K562 (cell line): ENCODE measurements at regions not wholly inside any gene's neighbourhood (a gene's known extent, or its start where the extent isn't known, plus 50 kb on each side); places are given as distances from the start of the nearest gene placed in this dataset.

Source experiments
- ATAC-seq: fragments of 200-7000 bp; cut with Tn5 transposase; 3 replicates; pipeline ENCODE4 v1.9.1; 2020; ENCODE audit warnings: moderate library complexity
- BruUV-seq: library from RNA; stranded (reverse); fragments of 400-500 nt; replicated peaks from 2 replicates; lab custom pipeline; 2021; lab: Mats Ljungman, UMichigan
- CTCF ChIA-PET: fragments of 300-600 bp; formaldehyde crosslinking; extraction: SDS; loops from one replicate; lab custom pipeline; 2021; ENCODE audit warnings: low intra/inter-chr PET ratio; lab: Yijun Ruan, JAX
- POLR2A ChIA-PET: fragments of 300-600, 350-650 bp; sonication (Branson Sonifier 250); formaldehyde crosslinking; extraction: SDS; loops from one replicate; lab custom pipeline; 2021; ENCODE audit warnings: antibody characterized with exemption, inconsistent platforms; lab: Yijun Ruan, JAX
- DNase-seq, 4 experiments: peaks; one replicate each; pipeline versions ENCODE4 v3.0.0 to v3.0.0-alpha.2; 2011 to 2018; ENCODE audit warnings: low spot score in 3 of 4, mixed read lengths in 3 of 4; ENCODE audit errors: extremely low read depth in 1 of 4
- FAIRE-seq: peaks from 2 replicates; lab custom pipeline; 2011; peaks lifted over from hg19 to GRCh38; lab: Jason Lieb, UNC
- H2AFZ ChIP-seq: 2 replicates; pipeline ENCODE4 v1.6.0; 2011; ENCODE audit warnings: low read depth, low read length, control low read depth, inconsistent platforms
- H3K27ac ChIP-seq: fragments of 200-600 bp; 3 replicates; pipeline ENCODE4 v1.8.0; 2011; ENCODE audit warnings: low read depth, mild to moderate bottlenecking, control low read depth, inconsistent platforms, low read length, moderate library complexity, mixed read lengths; ENCODE audit errors: extremely low read depth
- H3K27me3 ChIP-seq, 2 experiments: fragments of 300-600 bp in 1 of 2; 2 replicates in 1 of 2; 3 replicates in 1 of 2; pipeline versions ENCODE4 v1.6.0 to v1.8.0; 2011; ENCODE audit warnings: inconsistent platforms in 2 of 2, low read length in 2 of 2, mild to moderate bottlenecking in 1 of 2, mixed read lengths in 1 of 2, moderate library complexity in 1 of 2; ENCODE audit not compliant: control insufficient read depth in 2 of 2, insufficient read depth in 2 of 2
- H3K36me3 ChIP-seq: fragments of 300-600 bp; 3 replicates; pipeline ENCODE4 v1.8.0; 2011; ENCODE audit warnings: mild to moderate bottlenecking, low read length, inconsistent platforms; ENCODE audit not compliant: control insufficient read depth, insufficient read depth
- H3K4me1 ChIP-seq, 2 experiments: fragments of 200-600 bp in 1 of 2; replicated peaks in 1 of 2; 2 replicates in 1 of 2; 3 replicates in 1 of 2; pipeline versions ENCODE4 v1.5.1 to v1.8.0; 2011; ENCODE audit warnings: inconsistent platforms in 2 of 2, low read length in 2 of 2, mild to moderate bottlenecking in 1 of 2, mixed read lengths in 1 of 2, moderate library complexity in 1 of 2; ENCODE audit not compliant: control insufficient read depth in 2 of 2, insufficient read depth in 2 of 2
- H3K4me2 ChIP-seq: 2 replicates; pipeline ENCODE4 v1.6.1; 2011; ENCODE audit warnings: low read length, control low read depth, inconsistent platforms, mixed read lengths; ENCODE audit not compliant: insufficient read depth
- H3K4me3 ChIP-seq: fragments of 200-600 bp; sonication (generic), shearing (Covaris generic); 2 replicates; pipeline ENCODE4 v1.5.1; 2016; ENCODE audit warnings: control low read depth, inconsistent platforms
- H3K79me2 ChIP-seq: fragments of 200-600 bp; 3 replicates; pipeline ENCODE4 v1.8.0; 2011; ENCODE audit warnings: low read length, inconsistent platforms; ENCODE audit not compliant: control insufficient read depth, insufficient read depth
- H3K9ac ChIP-seq, 2 experiments: 2 replicates each; pipeline versions ENCODE4 v1.6.0 to v1.6.1; 2011; ENCODE audit warnings: low read depth in 2 of 2, low read length in 2 of 2, control low read depth in 1 of 2, inconsistent platforms in 1 of 2, mild to moderate bottlenecking in 1 of 2, mixed read lengths in 1 of 2; ENCODE audit not compliant: insufficient read depth in 1 of 2
- H3K9me1 ChIP-seq: one replicate; pipeline ENCODE4 v1.6.0; 2011; ENCODE audit warnings: inconsistent platforms, mild to moderate bottlenecking, low read length, moderate library complexity; ENCODE audit not compliant: control insufficient read depth, insufficient read depth
- H3K9me3 ChIP-seq: replicated peaks from 2 replicates; pipeline ENCODE4 v1.5.1; 2011; ENCODE audit warnings: low read depth, low read length, inconsistent platforms; ENCODE audit not compliant: control insufficient read depth, insufficient read depth
- H4K20me1 ChIP-seq: replicated peaks from 2 replicates; pipeline ENCODE4 v1.6.1; 2011; ENCODE audit warnings: low read length, inconsistent platforms, mixed read lengths; ENCODE audit not compliant: control insufficient read depth, insufficient read depth
- BDP1 ChIP-seq: IDR thresholded peaks from 3 replicates; pipeline ENCODE4 v1.6.1; 2011; ENCODE audit not compliant: insufficient read length, insufficient read depth
- CHD1 ChIP-seq: fragments of 200-600 bp; sonication (generic); IDR thresholded peaks from one replicate; pipeline ENCODE4 v1.6.1; 2012; ENCODE audit warnings: mild to moderate bottlenecking, moderate library complexity, low read length, inconsistent platforms
- KAT2B ChIP-seq: IDR thresholded peaks from one replicate; pipeline ENCODE4 v1.6.1; 2012; ENCODE audit warnings: low read depth, mild to moderate bottlenecking, control low read depth, inconsistent platforms, low read length, moderate library complexity
- KAT8 ChIP-seq: fragments of 450-650 bp; IDR thresholded peaks from 2 replicates; pipeline ENCODE4 v1.6.1; 2016; ENCODE audit warnings: low read depth, mild to moderate bottlenecking
- MAFF ChIP-seq: IDR thresholded peaks from 2 replicates; pipeline ENCODE4 v1.6.1; 2012; ENCODE audit warnings: low read length, improper control_type of control experiment
- MAFG ChIP-seq: fragments of 450-650 bp; conservative IDR thresholded peaks from 2 replicates; pipeline ENCODE4 v1.6.1; 2016; ENCODE audit warnings: missing genetic modification characterization, missing compliant biosample characterization
- NFIC ChIP-seq: fragments of 450-650 bp; IDR thresholded peaks from 2 replicates; pipeline ENCODE4 v1.6.1; 2017; ENCODE audit warnings: mild to moderate bottlenecking, inconsistent platforms
- PHB ChIP-seq: fragments of 250-450 bp; sonication (Bioruptor Pico); IDR thresholded peaks from 2 replicates; pipeline ENCODE4 v1.5.0; 2021
- POLR2AphosphoS5 ChIP-seq: IDR thresholded peaks from 2 replicates; pipeline ENCODE4 v1.6.1; 2011; ENCODE audit warnings: mild to moderate bottlenecking, low read depth, low read length, moderate library complexity; ENCODE audit not compliant: control insufficient read depth, insufficient read depth
- POLR2G ChIP-seq: fragments of 200-400 bp; formaldehyde crosslinking; IDR thresholded peaks from 2 replicates; pipeline ENCODE4 v1.6.1; 2017; ENCODE audit warnings: low read depth, mild to moderate bottlenecking, antibody characterized with exemption, low read length, moderate library complexity
- RNF2 ChIP-seq: sonication (generic); IDR thresholded peaks from 2 replicates; pipeline ENCODE4 v1.6.1; 2016
- RUNX1 ChIP-seq: sonication (generic); IDR thresholded peaks from 2 replicates; pipeline ENCODE4 v1.6.1; 2016; ENCODE audit warnings: antibody characterized with exemption, low read depth
- SOX6 ChIP-seq: fragments of 450-650 bp; IDR thresholded peaks from 2 replicates; pipeline ENCODE4 v1.6.1; 2014; ENCODE audit warnings: mild to moderate bottlenecking
- SREBF2 ChIP-seq: sonication (generic); formaldehyde crosslinking; IDR thresholded peaks from 2 replicates; pipeline ENCODE4 v1.4.0; 2020; ENCODE audit warnings: mild to moderate bottlenecking, missing genetic modification reagents
- TAF1 ChIP-seq: IDR thresholded peaks from 2 replicates; pipeline ENCODE4 v1.6.1; 2011; ENCODE audit warnings: mild to moderate bottlenecking, low read length, moderate library complexity; ENCODE audit not compliant: insufficient read depth, control insufficient read depth, severe bottlenecking; ENCODE audit errors: extremely low read depth
- XRCC5 ChIP-seq: fragments of 200-400 bp; formaldehyde crosslinking; IDR thresholded peaks from 2 replicates; pipeline ENCODE4 v1.6.1; 2017; ENCODE audit warnings: low read depth, mild to moderate bottlenecking, low read length
- ZNF436 ChIP-seq: fragments of 250-450, 450-650 bp; sonication (Bioruptor Pico); formaldehyde crosslinking; IDR thresholded peaks from 2 replicates; pipeline ENCODE4 v1.7.0; 2020; ENCODE audit warnings: mild to moderate bottlenecking
- WGBS: fragments of 100-300 bp; shearing (Covaris generic); methylation state at CpG from one replicate; pipeline ENCODE4 v1.1.6; 2016; ENCODE audit warnings: low coverage, mixed read lengths; ENCODE audit not compliant: insufficient coverage; ENCODE audit errors: missing lambda C conversion rate; 5-methylcytosine and 5-hydroxymethylcytosine counted together
- in situ Hi-C: fragments of 300-500 bp; cut with MboI; formaldehyde crosslinking; loops from 4 replicates; pipeline ENCODE4 v1.15.0; 2018; ENCODE audit warnings: inconsistent platforms, mixed read lengths
- intact Hi-C: fragments of 100-400 bp; cut with micrococcal nuclease; formaldehyde crosslinking; loops from 2 replicates; pipeline ENCODE4 v1.14.2; 2022
- TF ChIP-seq, protein P1 (sequence below): fragments of 450-650 bp; formaldehyde crosslinking; IDR thresholded peaks from 2 replicates; pipeline ENCODE4 v1.4.0; 2022; ENCODE audit warnings: missing genetic modification characterization
- TF ChIP-seq, protein P2 (sequence below): fragments of 250-450 bp; sonication (Bioruptor Pico); IDR thresholded peaks from 2 replicates; pipeline ENCODE4 v1.5.0; 2021
- TF ChIP-seq, protein P3 (sequence below), 2 experiments: fragments of 450-650 bp; IDR thresholded peaks; 2 replicates each; pipeline ENCODE4 v1.6.1; 2018; ENCODE audit warnings: mild to moderate bottlenecking in 2 of 2, low read depth in 1 of 2; ENCODE audit not compliant: partially characterized antibody in 2 of 2

DNA sequence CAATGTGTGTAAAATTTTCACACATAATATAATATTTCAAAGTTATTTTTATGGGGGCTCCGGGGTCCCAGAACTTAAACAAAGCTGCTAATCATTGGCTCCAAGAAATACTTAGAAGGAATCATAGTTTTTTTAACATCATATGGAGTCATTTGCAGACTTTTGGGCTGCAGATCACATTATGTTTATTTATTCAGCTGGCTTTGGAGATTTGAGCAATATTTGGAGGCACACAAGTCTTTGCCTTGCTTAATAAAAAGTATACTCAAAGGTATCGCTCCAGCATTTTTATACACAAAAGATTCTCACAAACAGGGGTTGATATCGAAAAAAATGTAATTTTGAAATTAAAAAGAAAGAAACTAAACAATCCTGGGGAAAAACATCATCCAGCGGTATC is 382.5 kb upstream of the TENM3 start:
- Histone ChIP-seq H3K9me1 (no peaks in the 10 kb centered on the region), H2AFZ (no peak overlapping the region), H3K27me3 (no peaks in the 10 kb centered on the region), H3K4me3 (no peak overlapping the region), H3K9me3 (no peaks in the 10 kb centered on the region; the same call in 1 of the 2 replicates), H3K4me1 (no peaks in the 10 kb centered on the region), H3K9ac (no peak overlapping the region), H3K4me2 (no peak overlapping the region), H3K36me3 (no peaks in the 10 kb centered on the region), H3K79me2 (no peaks in the 10 kb centered on the region), H3K27ac (no peak overlapping the region), H4K20me1 (no peaks in the 10 kb centered on the region)
- DNase-seq (no peak), ATAC-seq (no peak), FAIRE-seq (no peak)
- BruUV-seq: no TSS peak
- CTCF ChIA-PET: no interaction called here
- no peak for TF ChIP-seq PHB
- TF ChIP-seq, protein P1, sequence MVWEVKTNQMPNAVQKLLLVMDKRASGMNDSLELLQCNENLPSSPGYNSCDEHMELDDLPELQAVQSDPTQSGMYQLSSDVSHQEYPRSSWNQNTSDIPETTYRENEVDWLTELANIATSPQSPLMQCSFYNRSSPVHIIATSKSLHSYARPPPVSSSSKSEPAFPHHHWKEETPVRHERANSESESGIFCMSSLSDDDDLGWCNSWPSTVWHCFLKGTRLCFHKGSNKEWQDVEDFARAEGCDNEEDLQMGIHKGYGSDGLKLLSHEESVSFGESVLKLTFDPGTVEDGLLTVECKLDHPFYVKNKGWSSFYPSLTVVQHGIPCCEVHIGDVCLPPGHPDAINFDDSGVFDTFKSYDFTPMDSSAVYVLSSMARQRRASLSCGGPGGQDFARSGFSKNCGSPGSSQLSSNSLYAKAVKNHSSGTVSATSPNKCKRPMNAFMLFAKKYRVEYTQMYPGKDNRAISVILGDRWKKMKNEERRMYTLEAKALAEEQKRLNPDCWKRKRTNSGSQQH (CRISPR knock-in tag): no peak
- TF ChIP-seq XRCC5: no peak
- TF ChIP-seq CHD1: no peak
- TF ChIP-seq TAF1: no peak
- TF ChIP-seq, protein P2, sequence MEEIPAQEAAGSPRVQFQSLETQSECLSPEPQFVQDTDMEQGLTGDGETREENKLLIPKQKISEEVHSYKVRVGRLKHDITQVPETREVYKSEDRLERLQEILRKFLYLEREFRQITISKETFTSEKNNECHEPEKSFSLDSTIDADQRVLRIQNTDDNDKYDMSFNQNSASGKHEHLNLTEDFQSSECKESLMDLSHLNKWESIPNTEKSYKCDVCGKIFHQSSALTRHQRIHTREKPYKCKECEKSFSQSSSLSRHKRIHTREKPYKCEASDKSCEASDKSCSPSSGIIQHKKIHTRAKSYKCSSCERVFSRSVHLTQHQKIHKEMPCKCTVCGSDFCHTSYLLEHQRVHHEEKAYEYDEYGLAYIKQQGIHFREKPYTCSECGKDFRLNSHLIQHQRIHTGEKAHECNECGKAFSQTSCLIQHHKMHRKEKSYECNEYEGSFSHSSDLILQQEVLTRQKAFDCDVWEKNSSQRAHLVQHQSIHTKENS: no peak
- TF ChIP-seq KAT2B: no peak
- no peak for TF ChIP-seq ZNF436 (CRISPR knock-in tag)
- no peak for TF ChIP-seq SOX6
- TF ChIP-seq MAFF: no peak
- TF ChIP-seq MAFG (tag): no peak
- no peak for TF ChIP-seq BDP1
- TF ChIP-seq RNF2: no peak
- no peak for TF ChIP-seq SREBF2
- TF ChIP-seq NFIC: no peak
- TF ChIP-seq, protein P3, sequence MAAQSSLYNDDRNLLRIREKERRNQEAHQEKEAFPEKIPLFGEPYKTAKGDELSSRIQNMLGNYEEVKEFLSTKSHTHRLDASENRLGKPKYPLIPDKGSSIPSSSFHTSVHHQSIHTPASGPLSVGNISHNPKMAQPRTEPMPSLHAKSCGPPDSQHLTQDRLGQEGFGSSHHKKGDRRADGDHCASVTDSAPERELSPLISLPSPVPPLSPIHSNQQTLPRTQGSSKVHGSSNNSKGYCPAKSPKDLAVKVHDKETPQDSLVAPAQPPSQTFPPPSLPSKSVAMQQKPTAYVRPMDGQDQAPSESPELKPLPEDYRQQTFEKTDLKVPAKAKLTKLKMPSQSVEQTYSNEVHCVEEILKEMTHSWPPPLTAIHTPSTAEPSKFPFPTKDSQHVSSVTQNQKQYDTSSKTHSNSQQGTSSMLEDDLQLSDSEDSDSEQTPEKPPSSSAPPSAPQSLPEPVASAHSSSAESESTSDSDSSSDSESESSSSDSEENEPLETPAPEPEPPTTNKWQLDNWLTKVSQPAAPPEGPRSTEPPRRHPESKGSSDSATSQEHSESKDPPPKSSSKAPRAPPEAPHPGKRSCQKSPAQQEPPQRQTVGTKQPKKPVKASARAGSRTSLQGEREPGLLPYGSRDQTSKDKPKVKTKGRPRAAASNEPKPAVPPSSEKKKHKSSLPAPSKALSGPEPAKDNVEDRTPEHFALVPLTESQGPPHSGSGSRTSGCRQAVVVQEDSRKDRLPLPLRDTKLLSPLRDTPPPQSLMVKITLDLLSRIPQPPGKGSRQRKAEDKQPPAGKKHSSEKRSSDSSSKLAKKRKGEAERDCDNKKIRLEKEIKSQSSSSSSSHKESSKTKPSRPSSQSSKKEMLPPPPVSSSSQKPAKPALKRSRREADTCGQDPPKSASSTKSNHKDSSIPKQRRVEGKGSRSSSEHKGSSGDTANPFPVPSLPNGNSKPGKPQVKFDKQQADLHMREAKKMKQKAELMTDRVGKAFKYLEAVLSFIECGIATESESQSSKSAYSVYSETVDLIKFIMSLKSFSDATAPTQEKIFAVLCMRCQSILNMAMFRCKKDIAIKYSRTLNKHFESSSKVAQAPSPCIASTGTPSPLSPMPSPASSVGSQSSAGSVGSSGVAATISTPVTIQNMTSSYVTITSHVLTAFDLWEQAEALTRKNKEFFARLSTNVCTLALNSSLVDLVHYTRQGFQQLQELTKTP (IDR thresholded peaks at IDR 0.05; ENCODE audit: low read depth in 1 of 2, partially characterized antibody in 2 of 2): no peak
- TF ChIP-seq POLR2G: no peak
- no peak for TF ChIP-seq RUNX1
- no peak for TF ChIP-seq POLR2AphosphoS5
- TF ChIP-seq KAT8: no peak
- POLR2A ChIA-PET: no interaction called here
- in situ Hi-C loops (no loop called here), intact Hi-C loops (no loop called here)
- WGBS: 2% methylated on average over 4 of the region's 4 CpGs
